Activated CD8-positive, alpha-beta T cell treated with anti-CD3 and anti-CD28 coated beads for 36 hours (primary cell): ENCODE measurements at regions not wholly inside any gene's neighbourhood (a gene's known extent, or its start where the extent isn't known, plus 50 kb on each side); places are given as distances from the start of the nearest gene placed in this dataset.
"Not testable (repeated sequence)": the region's sequence is repeated elsewhere in the genome, so short reads cannot be mapped to it uniquely, and the experiment has no call there.

ENCODE experiments used
- ATAC-seq: fragments of 200-7000 bp; cut with Tn5 transposase; one replicate; pipeline ENCODE4 v1.10.0; 2021; ENCODE audit warnings: mild to moderate bottlenecking, moderate library complexity
- CTCF ChIA-PET: fragments of 350-600 bp; sonication (Branson Sonifier 250); formaldehyde crosslinking; loops from one replicate; lab custom pipeline; 2021; ENCODE audit warnings: antibody characterized with exemption; lab: Charles Lee
- POLR2A ChIA-PET: fragments of 350-600 bp; sonication (Branson Sonifier 250); formaldehyde crosslinking; loops from one replicate; lab custom pipeline; 2021; ENCODE audit warnings: antibody characterized with exemption; lab: Charles Lee
- DNase-seq: peaks from one replicate; pipeline ENCODE4 v3.0.0-alpha.2; 2020
- H3K27ac Mint-ChIP-seq: one replicate; pipeline ENCODE4 v1.8.0; 2021; ENCODE audit warnings: mild to moderate bottlenecking, mixed read lengths
- H3K27me3 Mint-ChIP-seq: one replicate; pipeline ENCODE4 v1.8.0; 2021; ENCODE audit warnings: mixed read lengths
- H3K36me3 Mint-ChIP-seq: one replicate; pipeline ENCODE4 v1.8.0; 2021; ENCODE audit warnings: low read depth, mixed read lengths
- H3K4me1 Mint-ChIP-seq: one replicate; pipeline ENCODE4 v1.8.0; 2021; ENCODE audit warnings: low read depth, mixed read lengths
- H3K4me3 Mint-ChIP-seq: one replicate; pipeline ENCODE4 v1.8.0; 2021; ENCODE audit warnings: mild to moderate bottlenecking, moderate library complexity, mixed read lengths
- H3K9me3 Mint-ChIP-seq: one replicate; pipeline ENCODE4 v1.8.0; 2021; ENCODE audit warnings: mixed read lengths
- intact Hi-C: fragments of 100-400 bp; cut with micrococcal nuclease; formaldehyde crosslinking; loops from one replicate; pipeline ENCODE4 v1.10.0; 2022
- TF ChIP-seq, protein P1 (sequence below): fragments of 200-600 bp; IDR thresholded peaks from one replicate; pipeline ENCODE4 v1.8.0; 2022; ENCODE audit warnings: antibody characterized with exemption, mild to moderate bottlenecking

DNA sequence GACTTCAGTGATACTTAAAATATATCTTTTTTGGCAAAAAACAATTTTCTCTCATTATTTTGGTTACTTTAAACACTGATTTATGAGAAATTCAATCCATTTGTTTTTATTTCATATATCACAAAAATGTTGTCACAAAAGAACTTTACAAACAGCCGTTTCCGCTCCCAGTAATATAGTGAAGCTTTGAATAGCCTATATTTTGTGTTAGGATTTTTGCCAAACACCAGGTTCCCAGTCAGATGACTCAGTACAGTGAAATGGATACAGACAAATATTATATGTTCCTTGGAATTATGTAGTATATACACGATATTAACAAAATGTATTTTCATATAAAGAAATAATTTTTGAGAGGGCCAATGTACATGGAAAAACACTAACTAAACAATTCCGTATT lies 411.1 kb downstream of the CCER1 start:
- Mint-ChIP-seq H3K4me1 (no peaks in the 10 kb centered on the region), H3K27me3 (no peaks in the 10 kb centered on the region), H3K36me3 (no peaks in the 10 kb centered on the region), H3K9me3 (no peaks in the 10 kb centered on the region), H3K27ac (no peak overlapping the region), H3K4me3 (no peak overlapping the region)
- intact Hi-C loops, result no loop called here
- CTCF ChIA-PET, result no interaction called here
- no peak for ATAC-seq
- DNase-seq, result no peak
- POLR2A ChIA-PET, result no interaction called here
- TF ChIP-seq, protein P1, sequence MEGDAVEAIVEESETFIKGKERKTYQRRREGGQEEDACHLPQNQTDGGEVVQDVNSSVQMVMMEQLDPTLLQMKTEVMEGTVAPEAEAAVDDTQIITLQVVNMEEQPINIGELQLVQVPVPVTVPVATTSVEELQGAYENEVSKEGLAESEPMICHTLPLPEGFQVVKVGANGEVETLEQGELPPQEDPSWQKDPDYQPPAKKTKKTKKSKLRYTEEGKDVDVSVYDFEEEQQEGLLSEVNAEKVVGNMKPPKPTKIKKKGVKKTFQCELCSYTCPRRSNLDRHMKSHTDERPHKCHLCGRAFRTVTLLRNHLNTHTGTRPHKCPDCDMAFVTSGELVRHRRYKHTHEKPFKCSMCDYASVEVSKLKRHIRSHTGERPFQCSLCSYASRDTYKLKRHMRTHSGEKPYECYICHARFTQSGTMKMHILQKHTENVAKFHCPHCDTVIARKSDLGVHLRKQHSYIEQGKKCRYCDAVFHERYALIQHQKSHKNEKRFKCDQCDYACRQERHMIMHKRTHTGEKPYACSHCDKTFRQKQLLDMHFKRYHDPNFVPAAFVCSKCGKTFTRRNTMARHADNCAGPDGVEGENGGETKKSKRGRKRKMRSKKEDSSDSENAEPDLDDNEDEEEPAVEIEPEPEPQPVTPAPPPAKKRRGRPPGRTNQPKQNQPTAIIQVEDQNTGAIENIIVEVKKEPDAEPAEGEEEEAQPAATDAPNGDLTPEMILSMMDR, result no peak

DNA sequence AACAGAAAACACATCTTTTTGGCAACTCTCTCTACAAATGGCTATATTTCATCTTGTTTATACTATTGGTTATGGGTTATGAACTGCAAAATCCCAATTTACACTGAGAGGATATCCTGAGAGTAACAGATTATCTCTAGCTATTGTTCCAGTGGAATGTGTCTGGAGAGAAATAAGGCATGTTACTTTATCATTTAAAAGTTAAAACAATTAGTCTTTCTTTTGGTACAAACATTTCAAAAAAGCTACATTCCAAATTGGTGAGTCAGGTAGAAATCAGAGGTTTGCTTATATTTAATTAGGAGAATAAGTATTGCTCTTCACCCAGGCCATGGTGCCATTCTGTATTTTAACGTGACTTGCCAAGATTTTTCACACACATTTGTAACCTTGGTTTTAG lies 411.6 kb downstream of the CCER1 start:
- DNase-seq, result no peak
- Mint-ChIP-seq H3K9me3 (no peaks in the 10 kb centered on the region), H3K27ac (no peak overlapping the region), H3K4me1 (no peaks in the 10 kb centered on the region), H3K27me3 (no peaks in the 10 kb centered on the region), H3K4me3 (no peak overlapping the region), H3K36me3 (no peaks in the 10 kb centered on the region)
- intact Hi-C loops, result no loop called here
- TF ChIP-seq, protein P1, result no peak
- POLR2A ChIA-PET, result no interaction called here
- CTCF ChIA-PET, result no interaction called here
- no peak for ATAC-seq

DNA sequence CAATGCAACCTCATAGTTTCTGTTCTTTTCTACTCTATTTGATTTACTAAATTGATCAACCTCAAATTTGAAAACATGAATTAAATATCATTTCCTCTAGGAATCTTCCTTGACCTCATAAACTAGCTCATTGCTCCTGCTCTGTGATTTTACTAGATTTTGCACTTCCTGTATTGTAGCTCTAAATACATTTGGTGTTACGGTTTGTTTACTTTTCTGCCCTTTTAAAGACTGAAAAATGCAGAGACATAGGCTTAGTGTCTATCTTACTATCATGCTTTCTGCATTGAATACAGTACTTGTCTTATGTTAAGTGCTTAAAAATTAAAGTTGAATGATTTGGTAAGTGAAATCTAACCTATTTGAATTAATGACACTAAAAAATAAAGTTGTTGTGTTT lies 412.1 kb downstream of the CCER1 start:
- H3K27ac Mint-ChIP-seq, H3K4me1 Mint-ChIP-seq, H3K9me3 Mint-ChIP-seq, intact Hi-C loops, H3K4me3 Mint-ChIP-seq, H3K27me3 Mint-ChIP-seq, POLR2A ChIA-PET, CTCF ChIA-PET, ATAC-seq, H3K36me3 Mint-ChIP-seq, DNase-seq: not testable (repeated sequence)

DNA sequence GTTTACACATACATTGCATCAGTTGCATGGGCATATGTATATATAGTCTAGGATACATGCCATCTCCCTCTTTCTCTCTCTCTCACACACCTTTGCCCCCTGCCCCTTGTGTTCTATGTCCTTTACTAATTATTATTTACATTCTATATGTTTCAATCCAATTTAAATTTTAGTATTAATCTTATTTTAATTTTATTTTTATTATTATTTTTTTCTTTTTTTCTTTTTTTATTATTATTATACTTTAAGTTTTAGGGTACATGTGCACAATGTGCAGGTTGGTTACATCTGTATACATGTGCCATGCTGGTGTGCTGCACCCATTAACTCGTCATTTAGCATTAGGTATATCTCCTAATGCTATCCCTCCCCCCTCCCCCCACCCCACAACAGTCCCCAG lies 421.1 kb downstream of the CCER1 start:
- POLR2A ChIA-PET, CTCF ChIA-PET, intact Hi-C loops, H3K27ac Mint-ChIP-seq, H3K36me3 Mint-ChIP-seq, H3K4me1 Mint-ChIP-seq, H3K9me3 Mint-ChIP-seq, ATAC-seq, H3K27me3 Mint-ChIP-seq, H3K4me3 Mint-ChIP-seq, DNase-seq: not testable (repeated sequence)

DNA sequence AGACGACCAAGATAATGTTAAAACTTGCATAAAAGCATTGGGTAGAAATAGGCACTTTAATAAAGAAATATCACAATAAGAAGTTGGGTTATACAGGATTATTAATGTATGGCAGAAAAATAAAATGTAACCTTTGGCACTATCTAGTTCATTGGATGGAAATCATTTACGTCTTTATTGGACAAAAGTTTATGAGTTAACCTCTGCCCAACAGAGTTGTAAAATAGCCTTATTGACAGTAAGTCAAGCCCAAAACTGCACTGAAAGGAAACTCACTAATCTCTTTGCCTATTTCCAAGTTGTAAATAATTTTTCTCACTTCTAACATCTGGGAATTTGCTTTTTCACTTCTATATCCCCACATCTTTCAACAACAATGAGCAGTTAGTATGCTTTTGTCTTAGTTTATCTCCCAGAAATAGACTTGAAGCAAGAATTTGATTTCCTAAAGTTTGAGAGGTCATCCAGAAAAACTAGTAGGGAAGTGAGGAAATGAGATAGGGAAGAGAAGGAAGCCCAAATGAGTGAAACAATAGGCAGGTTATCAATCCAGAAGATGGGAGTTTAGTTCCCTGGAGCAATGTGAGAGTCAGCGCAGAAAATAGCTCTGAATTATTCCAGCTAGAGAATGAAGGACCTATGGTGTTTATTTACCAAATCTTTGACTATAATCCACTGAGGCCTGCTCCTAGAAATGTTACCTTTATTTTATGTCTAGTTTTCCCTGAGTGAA lies 434.8 kb downstream of the CCER1 start:
- no peaks in the 10 kb centered on the region for H3K36me3 Mint-ChIP-seq
- ChIA-PET POLR2A (no interaction called here), CTCF (no interaction called here)
- intact Hi-C loops, result no loop called here
- no peak overlapping the region for H3K27ac Mint-ChIP-seq
- H3K9me3 Mint-ChIP-seq, result no peaks in the 10 kb centered on the region
- peaks cover 8% of the 10 kb centered on the region for H3K4me1 Mint-ChIP-seq
- H3K4me3 Mint-ChIP-seq, result no peak overlapping the region
- DNase-seq, result no peak
- H3K27me3 Mint-ChIP-seq, result no peaks in the 10 kb centered on the region
- TF ChIP-seq, protein P1, result no peak
- no peak for ATAC-seq

DNA sequence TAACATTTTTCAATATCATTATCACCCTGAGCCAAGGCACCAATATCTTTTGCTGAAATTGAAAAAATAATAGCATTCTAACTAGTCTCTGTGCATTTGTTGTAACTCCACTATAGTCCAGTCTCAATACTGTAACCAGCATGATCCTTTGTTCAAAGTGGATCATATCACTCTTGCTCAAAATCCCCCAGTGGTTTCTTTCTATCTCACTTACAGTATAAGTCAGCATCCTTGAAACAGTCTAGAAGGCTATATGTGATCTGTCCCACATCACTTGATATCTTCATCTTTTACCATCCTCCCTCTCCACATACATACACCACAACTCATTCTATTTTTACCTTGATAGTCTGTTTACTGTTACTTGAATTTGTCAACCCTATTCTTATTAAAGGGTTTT lies 435.7 kb downstream of the CCER1 start:
- H3K4me3 Mint-ChIP-seq, result no peak overlapping the region
- H3K4me1 Mint-ChIP-seq, result peaks cover 8% of the 10 kb centered on the region
- intact Hi-C loops, result no loop called here
- ChIA-PET CTCF (no interaction called here), POLR2A (no interaction called here)
- no peaks in the 10 kb centered on the region for H3K9me3 Mint-ChIP-seq
- no peaks in the 10 kb centered on the region for H3K36me3 Mint-ChIP-seq
- DNase-seq (no peak), ATAC-seq (no peak)
- TF ChIP-seq, protein P1, result no peak
- H3K27me3 Mint-ChIP-seq, result no peaks in the 10 kb centered on the region
- H3K27ac Mint-ChIP-seq, result no peak overlapping the region
